Fibroblast of lung (primary cell): ENCODE measurements at regions not wholly inside any gene's neighbourhood (a gene's known extent, or its start where the extent isn't known, plus 50 kb on each side); places are given as distances from the start of the nearest gene placed in this dataset.

Experiments used
- DNase-seq, 2 donors: peaks; one replicate each; pipeline versions ENCODE4 v3.0.0 to v3.0.0-alpha.2; 2010; ENCODE audit warnings: low read depth in 2 of 2
- H2AFZ ChIP-seq: 2 replicates; pipeline ENCODE4 v1.5.1; 2012; ENCODE audit warnings: low read length, control low read depth, inconsistent platforms
- H3K27ac ChIP-seq: 2 replicates; pipeline ENCODE4 v1.5.1; 2011; ENCODE audit warnings: low read length, control low read depth; ENCODE audit not compliant: insufficient read depth
- H3K27me3 ChIP-seq: 2 replicates; pipeline ENCODE4 v1.5.1; 2011; ENCODE audit warnings: mild to moderate bottlenecking, low read length; ENCODE audit not compliant: control insufficient read depth, insufficient read depth
- H3K36me3 ChIP-seq: 2 replicates; pipeline ENCODE4 v1.5.1; 2011; ENCODE audit warnings: low read length; ENCODE audit not compliant: control insufficient read depth, insufficient read depth
- H3K4me1 ChIP-seq: 2 replicates; pipeline ENCODE4 v1.5.1; 2011; ENCODE audit warnings: low read length; ENCODE audit not compliant: control insufficient read depth, insufficient read depth; ENCODE audit errors: extremely low read depth
- H3K4me2 ChIP-seq: 2 replicates; pipeline ENCODE4 v1.5.1; 2011; ENCODE audit warnings: low read length, control low read depth; ENCODE audit not compliant: insufficient read depth; ENCODE audit errors: extremely low read depth
- H3K4me3 ChIP-seq, 4 experiments: fragments of 200-600 bp in 1 of 4; sonication (generic) in 1 of 4; replicated peaks in 1 of 4; 2 replicates each; pipeline ENCODE4 v1.5.1; 2011 to 2016; ENCODE audit warnings: low read length in 4 of 4, low read depth in 3 of 4, mild to moderate bottlenecking in 3 of 4, control low read depth in 2 of 4, inconsistent platforms in 1 of 4, mixed read lengths in 1 of 4; ENCODE audit not compliant: insufficient read depth in 1 of 4; ENCODE audit errors: control extremely low read depth in 1 of 4
- H3K79me2 ChIP-seq: 2 replicates; pipeline ENCODE4 v1.5.1; 2012; ENCODE audit warnings: mild to moderate bottlenecking, low read length, inconsistent platforms; ENCODE audit not compliant: control insufficient read depth, insufficient read depth
- H3K9ac ChIP-seq: 2 replicates; pipeline ENCODE4 v1.5.1; 2011; ENCODE audit warnings: mild to moderate bottlenecking, low read length, control low read depth; ENCODE audit not compliant: insufficient read depth
- H3K9me3 ChIP-seq: 2 replicates; pipeline ENCODE4 v1.5.1; 2012; ENCODE audit warnings: low read depth, low read length; ENCODE audit not compliant: control insufficient read depth, insufficient read depth
- H4K20me1 ChIP-seq: 2 replicates; pipeline ENCODE4 v1.5.1; 2011; ENCODE audit warnings: low read length; ENCODE audit not compliant: control insufficient read depth, insufficient read depth; ENCODE audit errors: extremely low read depth
- EZH2 ChIP-seq: IDR thresholded peaks from 2 replicates; pipeline ENCODE4 v1.5.1; 2012; ENCODE audit warnings: low read length, control low read depth, mild to moderate bottlenecking; ENCODE audit errors: missing control alignments
- TF ChIP-seq, protein P1 (sequence below), 2 donors: IDR thresholded peaks in 1 of 2; conservative IDR thresholded peaks in 1 of 2; 1 replicate in 1 of 2; 2 replicates in 1 of 2; pipeline ENCODE4 v1.5.1; 2011 to 2012; ENCODE audit warnings: low read length in 2 of 2, control low read depth in 1 of 2, inconsistent platforms in 1 of 2, low read depth in 1 of 2, mild to moderate bottlenecking in 1 of 2

DNA sequence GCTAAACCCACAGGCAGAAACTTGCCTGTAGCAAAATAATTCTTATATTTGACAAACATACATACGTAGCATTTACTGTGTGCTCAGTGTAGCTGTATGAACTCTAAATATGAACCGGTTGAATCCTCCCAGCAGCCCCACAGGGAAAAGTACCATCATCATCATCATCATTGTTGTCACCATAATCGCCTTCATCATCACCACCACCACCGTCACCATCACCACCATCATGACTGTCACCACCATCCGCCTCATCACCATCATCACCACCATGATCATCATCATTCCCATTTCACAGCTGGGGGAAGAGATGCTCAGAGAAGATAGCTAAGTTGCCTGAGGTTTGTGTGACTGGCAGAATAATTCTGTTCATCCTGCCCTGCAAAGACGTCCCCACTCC is 81.7 kb downstream of the IRF8 start:
- H3K27me3 ChIP-seq = peaks cover 13% of the 10 kb centered on the region
- H3K36me3 ChIP-seq = no peaks in the 10 kb centered on the region
- H2AFZ ChIP-seq = no peak overlapping the region
- no peak overlapping the region for H3K27ac ChIP-seq
- H3K4me1 ChIP-seq = no peaks in the 10 kb centered on the region
- H3K79me2 ChIP-seq = no peaks in the 10 kb centered on the region
- TF ChIP-seq EZH2 = no peak
- TF ChIP-seq, protein P1, sequence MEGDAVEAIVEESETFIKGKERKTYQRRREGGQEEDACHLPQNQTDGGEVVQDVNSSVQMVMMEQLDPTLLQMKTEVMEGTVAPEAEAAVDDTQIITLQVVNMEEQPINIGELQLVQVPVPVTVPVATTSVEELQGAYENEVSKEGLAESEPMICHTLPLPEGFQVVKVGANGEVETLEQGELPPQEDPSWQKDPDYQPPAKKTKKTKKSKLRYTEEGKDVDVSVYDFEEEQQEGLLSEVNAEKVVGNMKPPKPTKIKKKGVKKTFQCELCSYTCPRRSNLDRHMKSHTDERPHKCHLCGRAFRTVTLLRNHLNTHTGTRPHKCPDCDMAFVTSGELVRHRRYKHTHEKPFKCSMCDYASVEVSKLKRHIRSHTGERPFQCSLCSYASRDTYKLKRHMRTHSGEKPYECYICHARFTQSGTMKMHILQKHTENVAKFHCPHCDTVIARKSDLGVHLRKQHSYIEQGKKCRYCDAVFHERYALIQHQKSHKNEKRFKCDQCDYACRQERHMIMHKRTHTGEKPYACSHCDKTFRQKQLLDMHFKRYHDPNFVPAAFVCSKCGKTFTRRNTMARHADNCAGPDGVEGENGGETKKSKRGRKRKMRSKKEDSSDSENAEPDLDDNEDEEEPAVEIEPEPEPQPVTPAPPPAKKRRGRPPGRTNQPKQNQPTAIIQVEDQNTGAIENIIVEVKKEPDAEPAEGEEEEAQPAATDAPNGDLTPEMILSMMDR (conservative IDR thresholded peaks at IDR 0.05 in 1 of 2, IDR thresholded peaks at IDR 0.05 in 1 of 2; ENCODE audit: low read depth in 1 of 2, low read length in 2 of 2) = no peak
- no peak for DNase-seq
- no peak overlapping the region for H3K4me3 ChIP-seq
- H4K20me1 ChIP-seq = peaks cover 2% of the 10 kb centered on the region
- no peak overlapping the region for H3K4me2 ChIP-seq
- no peak overlapping the region for H3K9ac ChIP-seq
- H3K9me3 ChIP-seq = no peaks in the 10 kb centered on the region

DNA sequence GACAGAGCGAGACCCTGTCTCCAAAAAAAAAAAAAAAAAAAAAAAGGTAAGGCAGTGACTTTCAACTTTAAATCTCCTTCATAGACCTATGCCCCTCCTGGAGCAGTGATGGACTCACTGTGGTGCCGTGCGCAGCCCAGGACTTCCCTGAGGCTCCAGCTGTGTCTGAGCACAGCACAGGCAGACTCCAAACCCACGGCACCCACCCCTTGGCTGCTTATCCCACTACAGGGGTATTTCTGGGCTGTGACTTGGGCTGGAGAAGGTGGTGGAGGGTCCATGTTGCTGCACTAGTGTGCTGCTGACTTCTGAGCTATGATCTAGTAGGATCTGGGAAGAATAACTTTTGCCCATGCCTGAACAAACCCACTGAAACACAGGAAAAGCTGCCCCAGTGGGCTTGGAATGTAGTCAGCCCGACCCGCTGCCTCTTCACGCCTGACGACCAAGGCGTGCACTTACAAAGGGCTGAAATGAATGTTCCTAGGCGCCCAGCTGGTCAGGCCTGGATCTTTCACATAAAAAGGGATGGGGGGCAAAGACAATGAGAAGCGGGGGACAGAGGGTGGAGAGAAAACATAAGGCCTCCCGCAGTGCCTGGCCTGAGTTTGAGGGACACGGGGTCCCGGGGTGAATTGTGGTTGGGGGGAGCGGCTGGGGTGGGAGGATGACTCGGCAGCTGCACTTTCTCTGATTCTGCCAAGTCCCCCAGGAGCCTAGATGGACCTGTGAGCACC is 83.0 kb downstream of the IRF8 start:
- Histone ChIP-seq H3K9ac (no peak overlapping the region), H3K9me3 (no peaks in the 10 kb centered on the region), H3K4me3 (no peak overlapping the region), H3K27ac (no peak overlapping the region), H3K36me3 (no peaks in the 10 kb centered on the region), H3K27me3 (peaks cover 13% of the 10 kb centered on the region), H4K20me1 (peaks cover 2% of the 10 kb centered on the region), H3K4me2 (no peak overlapping the region), H3K4me1 (no peaks in the 10 kb centered on the region), H2AFZ (no peak overlapping the region), H3K79me2 (no peaks in the 10 kb centered on the region)
- no peak for TF ChIP-seq EZH2
- TF ChIP-seq, protein P1 (conservative IDR thresholded peaks at IDR 0.05 in 1 of 2, IDR thresholded peaks at IDR 0.05 in 1 of 2; ENCODE audit: low read depth in 1 of 2, low read length in 2 of 2) = no peak
- DNase-seq = no peak

DNA sequence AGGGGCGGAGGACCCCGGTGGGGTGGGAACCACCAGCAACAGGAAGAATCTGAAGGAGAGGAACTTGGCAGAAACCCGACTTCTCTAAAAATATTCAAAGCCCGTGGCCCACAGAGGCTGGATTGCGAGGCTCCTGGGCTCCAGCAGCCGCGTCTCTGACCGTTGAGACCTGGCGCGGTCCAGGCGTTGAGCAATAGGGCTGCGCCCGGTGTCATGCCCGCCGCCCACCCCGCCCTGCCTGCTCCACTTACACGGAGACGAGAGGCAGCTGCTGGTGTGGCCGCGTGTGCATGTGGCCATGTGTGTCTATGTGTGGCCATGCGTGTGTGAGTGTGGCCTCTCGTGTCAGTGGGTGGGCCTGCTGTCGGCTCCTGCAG is 83.6 kb downstream of the IRF8 start:
- Histone ChIP-seq H3K79me2 (no peaks in the 10 kb centered on the region), H3K27me3 (peaks cover 13% of the 10 kb centered on the region), H3K4me2 (no peak overlapping the region), H3K4me1 (no peaks in the 10 kb centered on the region), H2AFZ (no peak overlapping the region), H3K9ac (no peak overlapping the region), H4K20me1 (peaks cover 2% of the 10 kb centered on the region), H3K36me3 (no peaks in the 10 kb centered on the region), H3K4me3 (no peak overlapping the region), H3K27ac (no peak overlapping the region), H3K9me3 (no peaks in the 10 kb centered on the region)
- TF ChIP-seq, protein P1 (conservative IDR thresholded peaks at IDR 0.05 in 1 of 2, IDR thresholded peaks at IDR 0.05 in 1 of 2; ENCODE audit: low read depth in 1 of 2, low read length in 2 of 2) = no peak
- no peak for TF ChIP-seq EZH2
- no peak for DNase-seq
